Fibroblast of skin of right biceps (primary cell): ENCODE measurements at regions not wholly inside any gene's neighbourhood (a gene's known extent, or its start where the extent isn't known, plus 50 kb on each side); places are given as distances from the start of the nearest gene placed in this dataset.

Experiments
- DNase-seq: peaks from one replicate; pipeline ENCODE4 v3.0.0-alpha.2; 2013

- no peak for DNase-seq
These were observed 61.4 kb downstream of the ZXDA start for GRCh38 chrX:57848857-57849256.

- no peak for DNase-seq
These were observed 87.4 kb downstream of the ZXDA start for GRCh38 chrX:57822818-57823217.

- no peak for DNase-seq
These were observed 87.9 kb downstream of the ZXDA start for GRCh38 chrX:57822398-57822797.

- DNase-seq = peak; percentile 15
These were observed 88.4 kb downstream of the ZXDA start for GRCh38 chrX:57821703-57822387.

GRCh38 chrX:57817302-57817701 lies 93.0 kb downstream of the ZXDA start:
- DNase-seq = no peak

- DNase-seq = no peak
These were observed 92.6 kb upstream of the NLRP2B start for GRCh38 chrX:57772637-57773036.

- DNase-seq = no peak
These were observed 91.6 kb upstream of the NLRP2B start for GRCh38 chrX:57771689-57772088.

GRCh38 chrX:57752866-57753265 lies 72.8 kb upstream of the NLRP2B start:
- DNase-seq = no peak

GRCh38 chrX:57741107-57741506 lies 61.0 kb upstream of the NLRP2B start:
- DNase-seq = no peak

GRCh38 chrX:57737881-57738280 lies 57.8 kb upstream of the NLRP2B start:
- no peak for DNase-seq
